ENCODE measurements at regions not wholly inside any gene's neighbourhood (a gene's known extent, or its start where the extent isn't known, plus 50 kb on each side); places are given as distances from the start of the nearest gene placed in this dataset.

DNA sequence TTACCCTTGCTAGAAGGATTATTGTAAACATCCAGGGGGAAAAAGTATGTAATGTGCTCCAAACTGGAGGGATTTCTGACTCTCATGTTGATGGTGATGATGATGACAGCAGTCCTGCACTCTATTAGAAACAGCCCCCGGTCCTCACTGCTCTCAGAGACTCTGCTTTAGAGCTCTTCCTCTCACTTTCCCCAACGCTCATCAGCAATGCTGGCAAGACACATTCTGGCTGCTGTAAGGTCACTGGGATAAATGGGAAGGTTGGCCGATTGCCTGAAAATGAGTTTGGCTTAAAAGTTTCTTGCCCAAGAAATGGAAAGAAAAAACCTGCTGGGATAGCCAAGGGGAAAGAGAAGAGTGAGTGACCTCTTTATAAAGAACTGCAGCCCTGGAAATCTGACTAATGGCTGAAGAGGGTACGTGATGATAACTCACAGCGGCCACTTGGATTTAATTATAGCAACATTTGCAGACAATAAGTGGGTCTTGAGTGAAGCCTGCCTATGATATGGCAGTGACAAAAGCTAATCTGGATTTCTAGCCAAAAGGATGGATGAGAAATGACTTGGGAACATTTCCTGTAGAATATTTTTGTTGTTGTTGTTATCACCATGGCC, 235.8 kb downstream of the TMEM38B start:
- DNase-seq, result no peak
- H3K36me3 Mint-ChIP-seq, result no peaks in the 10 kb centered on the region
- H3K4me3 Mint-ChIP-seq, result no peak overlapping the region
- peaks cover 6% of the 10 kb centered on the region for H3K9me3 Mint-ChIP-seq
- H3K4me1 Mint-ChIP-seq, result no peaks in the 10 kb centered on the region
- no peaks in the 10 kb centered on the region for H3K27me3 Mint-ChIP-seq
- H3K27ac Mint-ChIP-seq, result no peak overlapping the region

DNA sequence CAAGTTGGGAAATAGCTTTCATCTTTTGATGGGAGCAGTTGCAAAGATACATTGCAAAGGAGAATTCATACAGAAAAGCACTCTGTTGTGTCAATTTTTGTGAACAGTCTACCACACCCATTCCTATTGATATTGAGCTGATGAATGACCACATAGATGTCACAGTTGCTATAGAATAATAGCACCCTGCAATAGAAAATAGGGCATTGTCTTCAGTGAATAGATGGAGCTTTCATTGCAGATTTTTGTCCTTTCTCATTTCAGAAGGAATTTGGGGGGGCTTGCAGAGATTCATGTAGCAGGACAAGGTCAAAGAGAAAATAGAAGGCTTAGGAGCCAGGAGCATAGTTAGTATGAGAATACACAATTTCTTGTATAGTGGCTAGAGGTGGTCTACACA, 237.9 kb downstream of the TMEM38B start:
- no peak overlapping the region for H3K4me3 Mint-ChIP-seq
- no peaks in the 10 kb centered on the region for H3K27me3 Mint-ChIP-seq
- DNase-seq, result no peak
- no peak overlapping the region for H3K27ac Mint-ChIP-seq
- no peaks in the 10 kb centered on the region for H3K4me1 Mint-ChIP-seq
- peaks cover 7% of the 10 kb centered on the region for H3K9me3 Mint-ChIP-seq
- H3K36me3 Mint-ChIP-seq, result no peaks in the 10 kb centered on the region

DNA sequence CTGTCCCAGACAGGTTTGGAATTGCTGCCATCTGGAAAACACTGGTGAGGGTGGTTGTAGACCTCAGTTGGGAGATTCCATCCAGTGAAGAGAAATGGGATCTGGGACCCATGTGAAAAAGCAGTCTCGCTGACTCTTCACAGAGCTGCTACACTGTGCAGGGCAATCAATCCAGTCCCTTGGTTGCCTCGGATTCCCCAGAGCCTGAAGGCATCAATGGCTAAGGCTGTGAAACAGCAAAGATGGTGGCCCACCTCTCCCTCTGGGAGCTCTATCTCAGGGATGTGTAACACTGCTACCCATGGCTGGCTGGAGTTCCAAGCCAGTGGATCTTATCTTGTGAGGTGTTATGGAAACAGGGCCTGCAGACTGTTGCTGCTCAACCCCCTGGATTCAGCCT, 256.1 kb downstream of the TMEM38B start:
- no peak overlapping the region for H3K27ac Mint-ChIP-seq
- DNase-seq, result no peak
- H3K36me3 Mint-ChIP-seq, result no peaks in the 10 kb centered on the region

GRCh38 chr9:105950894-105951293, 256.6 kb downstream of the TMEM38B start:
- Mint-ChIP-seq H3K27ac (no peak overlapping the region), H3K4me1 (no peaks in the 10 kb centered on the region), H3K9me3 (peaks cover 16% of the 10 kb centered on the region), H3K27me3 (no peaks in the 10 kb centered on the region), H3K36me3 (no peaks in the 10 kb centered on the region), H3K4me3 (no peak overlapping the region)
- DNase-seq, result no peak

More for the DNA sequence above, 256.1 kb downstream of the TMEM38B start:
- Mint-ChIP-seq H3K9me3 (peaks cover 16% of the 10 kb centered on the region), H3K27me3 (no peaks in the 10 kb centered on the region), H3K4me3 (no peak overlapping the region), H3K4me1 (no peaks in the 10 kb centered on the region)

GRCh38 chr9:105954517-105954916, 260.2 kb downstream of the TMEM38B start:
- peaks cover 2% of the 10 kb centered on the region for H3K9me3 Mint-ChIP-seq

DNA sequence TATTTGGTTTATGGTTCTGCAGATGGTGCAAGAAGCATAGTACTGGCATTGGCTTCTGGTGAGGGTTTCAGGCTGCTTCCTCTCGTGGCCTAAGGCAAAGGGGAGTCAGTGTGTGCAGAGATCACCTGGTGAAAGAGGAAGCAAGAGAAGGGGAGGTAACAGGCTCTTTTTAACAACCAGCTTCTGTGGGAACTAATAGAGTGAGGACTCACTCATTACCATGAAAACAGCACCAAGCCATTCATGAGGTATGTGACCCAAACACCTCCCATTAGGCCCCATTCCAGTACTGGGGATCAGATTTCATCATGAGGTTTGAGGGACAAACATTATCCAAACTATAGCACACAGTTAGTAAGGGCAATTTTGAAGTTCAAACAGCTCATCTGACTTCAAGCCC, 263.5 kb downstream of the TMEM38B start:
- DNase-seq, result no peak
- Mint-ChIP-seq H3K27ac (no peak overlapping the region), H3K27me3 (no peaks in the 10 kb centered on the region), H3K9me3 (no peaks in the 10 kb centered on the region), H3K4me1 (no peaks in the 10 kb centered on the region), H3K4me3 (no peak overlapping the region), H3K36me3 (no peaks in the 10 kb centered on the region)

More at GRCh38 chr9:105954517-105954916, 260.2 kb downstream of the TMEM38B start:
- no peaks in the 10 kb centered on the region for H3K36me3 Mint-ChIP-seq
- H3K4me1 Mint-ChIP-seq, result no peaks in the 10 kb centered on the region
- H3K27ac Mint-ChIP-seq, result no peak overlapping the region
- no peak for DNase-seq
- H3K27me3 Mint-ChIP-seq, result no peaks in the 10 kb centered on the region
- no peak overlapping the region for H3K4me3 Mint-ChIP-seq

DNA sequence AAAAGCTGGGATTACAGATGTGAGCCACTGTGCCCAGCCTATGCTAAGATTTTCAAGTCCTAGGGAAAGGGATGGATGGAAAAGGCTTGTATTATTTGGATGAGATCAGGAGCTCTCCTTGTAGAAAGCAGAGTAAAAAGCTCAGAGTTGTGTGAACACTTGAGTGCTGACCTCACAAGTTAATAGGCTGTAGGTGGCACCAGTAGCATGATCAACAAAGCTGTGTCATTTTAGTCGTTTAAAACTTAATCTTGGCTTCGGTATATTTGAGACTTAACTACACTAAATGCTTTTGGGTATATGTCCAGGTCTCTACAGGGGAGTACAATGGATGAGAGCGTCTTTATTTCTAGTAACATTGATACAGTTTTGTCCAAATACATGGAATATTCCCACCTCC, 264.2 kb downstream of the TMEM38B start:
- Mint-ChIP-seq H3K4me1 (no peaks in the 10 kb centered on the region), H3K27ac (no peak overlapping the region), H3K27me3 (no peaks in the 10 kb centered on the region), H3K9me3 (no peaks in the 10 kb centered on the region), H3K4me3 (no peak overlapping the region), H3K36me3 (no peaks in the 10 kb centered on the region)
- DNase-seq, result no peak

GRCh38 chr9:105959531-105959930, 265.2 kb downstream of the TMEM38B start:
- no peaks in the 10 kb centered on the region for H3K9me3 Mint-ChIP-seq
- no peak for DNase-seq
- H3K27ac Mint-ChIP-seq, result no peak overlapping the region
- H3K4me3 Mint-ChIP-seq, result no peak overlapping the region
- H3K27me3 Mint-ChIP-seq, result no peaks in the 10 kb centered on the region
- H3K4me1 Mint-ChIP-seq, result no peaks in the 10 kb centered on the region
- H3K36me3 Mint-ChIP-seq, result no peaks in the 10 kb centered on the region

GRCh38 chr9:105963343-105964099, 269.2 kb downstream of the TMEM38B start:
- H3K27ac Mint-ChIP-seq, result no peak overlapping the region
- DNase-seq, result no peak
- no peaks in the 10 kb centered on the region for H3K9me3 Mint-ChIP-seq
- H3K27me3 Mint-ChIP-seq, result peaks cover 3% of the 10 kb centered on the region
- H3K4me3 Mint-ChIP-seq, result no peak overlapping the region
- no peaks in the 10 kb centered on the region for H3K4me1 Mint-ChIP-seq
- no peaks in the 10 kb centered on the region for H3K36me3 Mint-ChIP-seq

GRCh38 chr9:105964156-105964555, 269.8 kb downstream of the TMEM38B start:
- H3K4me1 Mint-ChIP-seq, result no peaks in the 10 kb centered on the region
- H3K27ac Mint-ChIP-seq, result no peak overlapping the region
- no peaks in the 10 kb centered on the region for H3K36me3 Mint-ChIP-seq
- DNase-seq, result no peak
- no peak overlapping the region for H3K4me3 Mint-ChIP-seq
- peaks cover 3% of the 10 kb centered on the region for H3K27me3 Mint-ChIP-seq
- no peaks in the 10 kb centered on the region for H3K9me3 Mint-ChIP-seq

DNA sequence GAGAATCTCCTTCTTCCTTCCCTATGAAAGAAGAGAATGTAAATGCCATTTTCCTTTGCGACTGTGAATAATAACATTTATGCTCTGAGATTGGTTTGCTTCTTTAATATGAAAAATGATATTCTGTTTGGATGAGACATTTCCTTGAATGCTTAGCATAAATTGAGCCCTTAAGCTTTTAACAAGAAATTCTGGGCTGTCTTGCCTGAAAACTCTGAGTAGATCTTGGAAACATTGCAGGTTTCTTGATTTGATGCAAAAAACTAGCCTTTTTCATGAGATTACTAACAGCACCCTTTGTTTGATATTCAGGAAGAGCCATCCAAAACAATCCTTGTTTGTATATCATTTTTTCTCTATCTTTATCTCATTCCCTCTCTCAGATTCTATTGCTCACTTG, 272.5 kb downstream of the TMEM38B start:
- H3K36me3 Mint-ChIP-seq, result no peaks in the 10 kb centered on the region
- no peak for DNase-seq
- no peaks in the 10 kb centered on the region for H3K9me3 Mint-ChIP-seq
- H3K27ac Mint-ChIP-seq, result no peak overlapping the region
- no peaks in the 10 kb centered on the region for H3K4me1 Mint-ChIP-seq
- H3K4me3 Mint-ChIP-seq, result no peak overlapping the region
- peaks cover 3% of the 10 kb centered on the region for H3K27me3 Mint-ChIP-seq

- H3K27ac Mint-ChIP-seq, result no peak overlapping the region
- peaks cover 3% of the 10 kb centered on the region for H3K27me3 Mint-ChIP-seq
- H3K4me3 Mint-ChIP-seq, result no peak overlapping the region
Measured at GRCh38 chr9:105967248-105967647, 272.9 kb downstream of the TMEM38B start.

GRCh38 chr9:105967797-105968196, 273.5 kb downstream of the TMEM38B start:
- no peaks in the 10 kb centered on the region for H3K4me1 Mint-ChIP-seq
- H3K4me3 Mint-ChIP-seq, result no peak overlapping the region
- H3K27me3 Mint-ChIP-seq, result peaks cover 3% of the 10 kb centered on the region
- no peak for DNase-seq
- no peaks in the 10 kb centered on the region for H3K36me3 Mint-ChIP-seq
- H3K27ac Mint-ChIP-seq, result no peak overlapping the region
- H3K9me3 Mint-ChIP-seq, result no peaks in the 10 kb centered on the region

More at GRCh38 chr9:105967248-105967647, 272.9 kb downstream of the TMEM38B start:
- no peaks in the 10 kb centered on the region for H3K9me3 Mint-ChIP-seq
- H3K36me3 Mint-ChIP-seq, result no peaks in the 10 kb centered on the region
- no peaks in the 10 kb centered on the region for H3K4me1 Mint-ChIP-seq
- DNase-seq, result no peak

DNA sequence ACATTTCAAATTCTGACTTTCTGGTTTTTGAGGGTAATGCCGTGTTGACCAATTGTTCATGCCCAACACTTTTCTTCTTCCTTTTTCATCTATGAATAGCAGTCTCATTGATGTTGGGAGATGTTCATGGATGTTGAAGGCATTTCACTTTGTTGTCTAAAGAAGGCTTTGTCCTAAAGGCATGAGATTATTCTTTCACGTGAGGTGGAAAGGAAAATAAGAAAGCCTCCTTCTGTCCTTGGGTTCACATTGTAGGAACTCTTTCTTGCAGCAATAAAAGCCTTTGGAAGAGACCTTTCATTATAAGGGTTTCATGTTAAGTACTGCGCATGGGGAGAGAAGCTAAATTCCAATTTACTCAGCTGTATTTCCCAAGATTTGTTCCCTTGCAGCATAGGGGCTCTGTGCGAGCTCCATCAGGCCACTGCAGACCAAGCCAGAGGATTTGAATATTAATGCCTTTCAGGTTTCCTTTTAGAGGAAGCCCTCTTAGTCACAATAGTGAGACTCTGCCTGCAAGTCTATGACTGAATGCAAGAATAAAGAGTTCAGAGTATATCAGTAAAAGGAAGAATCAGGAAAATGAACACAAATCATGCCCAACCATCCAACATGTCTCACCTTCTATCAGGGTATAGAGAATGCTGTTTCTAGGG, 274.6 kb downstream of the TMEM38B start:
- no peak overlapping the region for H3K4me3 Mint-ChIP-seq
- no peaks in the 10 kb centered on the region for H3K36me3 Mint-ChIP-seq
- H3K9me3 Mint-ChIP-seq, result no peaks in the 10 kb centered on the region
- H3K4me1 Mint-ChIP-seq, result no peaks in the 10 kb centered on the region
- no peak overlapping the region for H3K27ac Mint-ChIP-seq
- peaks cover 3% of the 10 kb centered on the region for H3K27me3 Mint-ChIP-seq
- no peak for DNase-seq

DNA sequence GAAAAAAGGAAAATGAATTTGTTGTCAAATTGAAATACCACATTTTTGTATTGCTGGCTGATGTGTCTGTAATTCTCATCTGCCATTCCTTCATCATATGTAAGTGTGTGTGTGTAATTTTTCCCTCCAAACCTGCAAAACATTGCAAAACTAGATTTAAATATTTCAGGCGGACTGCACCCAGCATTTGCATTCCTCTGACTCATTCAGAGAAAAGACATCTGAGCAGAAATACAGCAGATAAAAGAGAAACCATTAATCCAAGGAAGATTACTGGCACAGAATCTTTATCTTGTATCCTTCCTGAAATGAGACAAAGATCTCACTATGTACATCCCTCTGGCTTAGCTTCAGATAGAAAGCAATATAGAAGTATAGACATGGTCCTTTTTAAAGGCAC, 275.3 kb downstream of the TMEM38B start:
- no peaks in the 10 kb centered on the region for H3K4me1 Mint-ChIP-seq
- H3K36me3 Mint-ChIP-seq, result no peaks in the 10 kb centered on the region
- H3K27me3 Mint-ChIP-seq, result peaks cover 3% of the 10 kb centered on the region
- no peaks in the 10 kb centered on the region for H3K9me3 Mint-ChIP-seq
- DNase-seq, result no peak
- no peak overlapping the region for H3K4me3 Mint-ChIP-seq
- H3K27ac Mint-ChIP-seq, result no peak overlapping the region
